Retina (tissue), 1 donor: ENCODE measurements at regions not wholly inside any gene's neighbourhood (a gene's known extent, or its start where the extent isn't known, plus 50 kb on each side); places are given as distances from the start of the nearest gene placed in this dataset.
"Not testable (repeated sequence)": the region's sequence is repeated elsewhere in the genome, so short reads cannot be mapped to it uniquely, and the experiment has no call there.

Experiments
- DNase-seq: peaks from one replicate; pipeline ENCODE4 v3.0.0-alpha.2; 2016

DNA sequence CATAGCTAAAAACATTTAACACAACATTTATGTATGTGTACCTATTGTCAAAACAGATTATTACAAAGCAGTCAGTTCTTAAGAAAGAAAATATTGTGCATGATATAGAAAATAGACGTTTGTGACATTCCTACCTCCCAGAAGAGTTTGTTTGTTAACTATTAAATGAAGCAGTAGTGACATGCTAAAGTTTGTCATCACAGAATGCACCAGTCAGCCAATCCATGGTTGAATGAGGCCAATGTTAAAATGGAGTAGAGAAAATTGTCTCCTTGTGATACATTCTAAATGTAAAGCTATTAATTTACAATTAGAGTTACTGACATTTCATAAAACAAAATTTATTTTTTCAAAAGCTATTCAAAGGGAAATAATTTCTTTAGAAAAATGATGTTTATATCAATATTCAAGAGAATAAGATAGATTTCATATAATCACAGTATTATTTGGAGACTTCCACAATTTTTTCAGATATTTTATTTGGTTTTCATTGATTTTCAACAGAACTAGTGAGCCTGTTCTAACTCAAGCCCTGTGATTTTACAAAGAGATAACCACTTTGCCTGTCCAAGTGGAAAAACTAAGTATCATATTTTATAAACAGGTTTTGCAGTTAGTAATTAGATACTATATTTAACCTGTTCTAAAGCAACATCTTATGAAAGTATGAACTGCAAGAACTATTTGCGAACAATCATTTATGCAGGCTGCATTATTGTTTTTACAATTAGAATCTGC is 176.8 kb downstream of the ISL1 start:
- DNase-seq, result no peak

DNA sequence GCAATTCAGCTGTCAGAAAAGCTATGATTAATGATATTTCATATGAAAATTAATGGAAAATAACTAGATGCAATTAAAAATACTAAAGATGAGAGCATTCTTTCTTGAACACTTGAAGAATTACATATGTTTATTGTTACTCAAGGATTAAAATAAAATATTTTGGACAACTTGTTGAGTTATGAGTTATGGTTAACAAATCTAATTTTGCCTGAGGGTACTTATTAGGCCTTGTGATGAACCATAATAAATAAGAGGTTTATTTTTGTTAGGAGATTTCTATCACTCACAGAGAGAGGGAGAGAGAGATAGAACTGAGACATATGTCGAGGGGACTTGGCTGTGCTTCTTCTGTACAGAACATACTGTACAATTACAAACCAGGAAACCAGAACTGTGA is 183.7 kb downstream of the ISL1 start:
- no peak for DNase-seq

DNA sequence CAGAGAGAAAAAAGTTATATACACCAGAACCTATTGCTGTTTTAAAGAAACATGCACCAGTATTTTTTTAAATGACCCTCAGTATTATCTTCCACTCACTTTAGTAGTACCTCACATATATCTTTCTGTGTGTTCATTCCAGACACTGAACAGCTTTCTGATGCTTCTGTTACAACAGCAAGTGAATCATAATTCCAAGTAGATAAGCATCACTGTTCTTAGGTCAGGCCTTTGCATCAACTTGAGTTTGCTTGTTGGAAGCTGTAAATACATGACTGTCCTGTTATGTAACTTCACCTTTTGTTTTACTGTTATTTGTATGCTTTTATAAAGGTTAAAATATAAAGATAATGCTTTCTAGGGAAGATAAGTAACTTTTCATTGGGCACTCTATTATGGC is 184.4 kb downstream of the ISL1 start:
- DNase-seq, result no peak

DNA sequence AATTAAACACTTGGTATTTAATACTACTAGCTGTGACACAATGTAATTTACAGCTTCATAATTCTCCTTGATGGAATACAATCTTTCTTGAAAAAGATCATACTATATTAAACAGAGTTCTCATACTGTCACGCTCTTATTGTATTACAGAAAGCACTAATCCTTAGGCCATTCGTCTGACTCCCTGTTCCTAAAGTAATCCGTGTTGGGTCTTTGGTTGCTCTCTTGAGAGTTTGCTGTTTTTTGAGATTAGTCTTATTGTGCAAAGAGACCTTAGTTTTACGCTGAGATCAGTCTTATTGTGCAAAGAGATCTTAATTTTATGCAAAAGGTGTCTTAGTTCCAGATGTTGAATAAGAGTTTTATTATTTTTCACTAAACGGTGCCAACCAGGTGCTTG is 190.6 kb downstream of the ISL1 start:
- DNase-seq, result no peak

DNA sequence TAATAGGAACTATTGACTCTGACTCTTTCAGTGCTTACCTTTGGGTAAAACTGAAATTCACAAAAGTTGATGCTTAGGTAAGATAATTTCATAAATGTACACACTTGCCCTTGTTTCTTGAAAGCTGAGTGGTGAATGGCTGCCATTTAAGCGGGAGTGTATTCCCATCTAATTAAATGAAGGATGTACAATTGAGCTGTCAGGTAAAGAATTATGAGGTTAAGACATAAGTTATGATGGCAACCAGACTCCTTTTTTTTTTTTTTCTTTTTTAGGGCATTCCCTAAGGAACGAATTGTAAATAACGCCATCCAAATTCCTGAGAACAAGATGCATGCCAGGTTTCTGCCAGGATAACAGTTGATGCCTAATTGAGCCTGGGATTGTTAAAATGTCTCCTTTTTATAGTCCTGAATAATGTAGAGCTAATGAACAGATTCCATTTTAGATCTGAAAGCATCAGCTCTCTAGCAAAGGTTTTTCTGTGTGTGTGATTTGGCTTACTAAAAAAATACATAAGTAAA is 199.7 kb downstream of the ISL1 start:
- DNase-seq, result no peak

GRCh38 chr5:51598026-51598425 is 214.8 kb downstream of the ISL1 start:
- DNase-seq, result no peak

- DNase-seq, result no peak
Measured at GRCh38 chr5:51599587-51599986, 216.3 kb downstream of the ISL1 start.

- no peak for DNase-seq
Measured at GRCh38 chr5:51604324-51604723, 221.1 kb downstream of the ISL1 start.

DNA sequence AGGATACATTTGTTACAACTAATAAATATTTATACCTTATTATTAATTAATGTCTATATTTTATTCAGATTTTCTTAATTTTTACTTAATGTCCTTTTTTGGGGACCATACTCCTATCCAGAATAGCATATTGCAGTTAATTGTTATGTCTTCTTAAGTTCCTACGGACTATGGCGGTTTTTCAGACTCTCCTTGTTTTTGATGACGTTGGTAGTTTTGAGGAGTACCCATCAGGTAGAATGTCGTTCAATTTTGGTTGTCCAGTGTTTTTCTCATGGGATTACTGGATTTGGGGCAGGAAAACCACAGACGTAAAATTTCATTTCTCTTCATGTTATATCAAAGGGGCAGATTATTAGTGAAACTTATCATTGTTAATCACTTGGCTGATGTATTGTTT is 223.7 kb downstream of the ISL1 start:
- no peak for DNase-seq

DNA sequence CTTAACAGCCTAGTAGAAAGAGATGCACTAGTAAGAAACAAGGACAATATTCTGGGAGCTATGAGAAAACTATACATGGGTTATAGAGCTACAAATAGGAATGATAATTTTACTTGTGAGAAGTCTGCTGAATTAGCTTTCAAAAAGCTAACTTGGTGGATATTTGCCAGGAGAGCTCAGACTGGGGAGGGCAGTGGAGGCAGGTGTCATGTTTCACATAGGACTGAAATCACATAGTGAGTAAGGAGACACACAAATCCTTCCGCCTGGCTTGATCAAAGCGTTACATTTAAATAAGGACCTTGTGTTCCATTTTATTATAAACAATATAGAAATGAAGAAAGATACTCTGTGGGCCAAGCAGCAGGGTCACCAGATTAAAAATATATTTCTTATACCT is 235.0 kb downstream of the ISL1 start:
- DNase-seq, result no peak

- no peak for DNase-seq
Measured at GRCh38 chr5:51621156-51621555, 237.9 kb downstream of the ISL1 start.

DNA sequence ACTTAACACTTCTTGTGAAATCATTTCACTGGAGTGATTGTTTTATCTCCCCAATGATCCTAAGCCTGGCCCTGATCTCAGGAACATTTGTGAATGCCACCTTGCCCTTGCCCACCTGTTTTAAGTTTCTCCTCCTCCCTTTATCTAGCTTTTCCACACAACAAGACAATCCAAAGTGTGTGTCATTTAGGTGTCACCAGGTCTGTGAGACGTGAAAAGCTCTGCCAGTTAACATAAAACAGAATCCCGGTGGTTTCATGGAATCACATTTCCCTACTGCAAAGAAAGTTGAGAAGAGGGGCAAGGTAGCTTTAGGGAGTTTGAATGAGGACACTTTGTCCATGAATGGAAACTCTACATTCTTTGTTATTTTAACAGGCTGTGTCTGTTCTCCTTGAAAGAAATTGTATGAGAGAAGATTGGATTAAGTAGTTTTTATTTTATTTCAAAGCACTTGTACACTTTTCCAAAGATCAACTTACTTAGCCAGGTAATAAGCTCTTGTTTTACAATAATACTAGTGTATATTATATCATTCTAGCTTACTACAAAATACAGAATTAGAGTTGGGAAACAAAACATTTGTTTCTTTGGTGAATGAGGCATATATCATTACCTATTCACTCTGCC is 239.0 kb downstream of the ISL1 start:
- no peak for DNase-seq

DNA sequence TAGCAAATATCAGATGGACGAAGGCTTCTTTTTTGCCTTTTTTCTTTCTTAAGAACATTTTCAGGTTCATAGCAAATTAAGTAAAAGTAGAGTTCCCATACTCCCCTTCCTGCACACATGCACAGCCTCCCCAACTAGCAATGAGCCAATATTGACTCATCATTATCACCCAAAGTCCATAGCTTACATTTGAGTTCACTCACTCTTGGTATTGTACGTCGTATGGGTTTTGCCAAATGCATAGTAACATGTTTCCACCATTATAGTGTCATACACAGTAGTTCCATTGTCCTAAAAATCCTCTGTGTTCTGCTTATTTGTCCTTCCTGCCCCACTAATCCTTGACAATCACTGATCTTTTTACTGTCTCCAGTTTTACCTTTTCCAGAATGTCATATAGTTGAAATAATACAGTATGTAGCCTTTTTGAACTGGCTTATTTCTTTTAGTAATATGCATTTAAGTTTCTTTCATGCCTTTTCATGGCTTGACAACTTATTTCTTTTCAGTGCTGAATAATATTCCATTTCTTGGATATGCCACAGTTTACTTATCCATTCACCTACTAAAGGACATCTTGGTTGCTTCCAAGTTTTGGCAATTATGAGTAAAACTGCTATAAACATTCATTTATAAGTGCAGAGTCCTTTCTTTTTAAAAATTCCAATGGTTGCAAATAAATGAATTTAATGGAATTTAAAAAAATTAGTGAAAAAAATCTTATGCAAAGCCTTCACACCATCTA is 242.1 kb downstream of the ISL1 start:
- DNase-seq, result no peak

DNA sequence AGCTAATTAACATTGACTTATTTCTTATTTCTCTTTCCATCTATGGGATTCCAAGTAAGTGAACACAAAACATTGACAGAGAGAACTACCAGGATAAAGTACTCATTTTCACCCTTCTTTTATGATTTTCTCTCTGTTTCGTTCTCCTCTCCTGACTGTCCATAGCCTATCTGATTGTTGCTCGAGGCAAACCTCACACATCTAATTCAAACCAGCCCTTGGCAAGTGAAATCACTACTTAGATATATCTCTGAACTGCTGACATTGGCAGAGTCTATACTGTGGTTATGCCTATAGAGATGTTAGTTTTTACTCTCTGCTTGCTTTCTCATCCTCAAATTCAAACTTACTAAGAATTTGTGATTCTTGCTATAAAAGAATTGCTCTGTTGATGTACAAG is 248.8 kb downstream of the ISL1 start:
- DNase-seq, result no peak

DNA sequence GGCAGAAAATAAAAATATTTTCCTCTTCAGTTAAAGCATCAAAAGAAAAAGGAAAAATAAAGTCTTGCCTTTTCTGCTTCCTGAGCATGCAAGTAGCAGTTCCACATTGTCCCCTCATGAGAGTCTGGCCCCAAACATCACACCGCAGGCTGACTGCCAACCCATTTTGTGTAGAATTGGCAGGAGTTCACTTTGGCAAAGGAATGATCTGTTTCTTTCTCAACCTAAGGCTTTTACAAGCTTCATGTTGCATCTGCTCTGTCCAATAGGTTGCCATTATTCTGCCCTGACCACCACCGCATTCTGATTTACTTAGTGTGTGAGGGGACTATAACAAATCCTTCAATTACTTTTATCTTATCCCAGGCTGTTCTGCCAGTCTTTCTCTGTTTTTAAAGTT is 249.5 kb downstream of the ISL1 start:
- no peak for DNase-seq

- DNase-seq, result not testable (repeated sequence)
Measured at GRCh38 chr5:51636973-51637372, 253.7 kb downstream of the ISL1 start.

DNA sequence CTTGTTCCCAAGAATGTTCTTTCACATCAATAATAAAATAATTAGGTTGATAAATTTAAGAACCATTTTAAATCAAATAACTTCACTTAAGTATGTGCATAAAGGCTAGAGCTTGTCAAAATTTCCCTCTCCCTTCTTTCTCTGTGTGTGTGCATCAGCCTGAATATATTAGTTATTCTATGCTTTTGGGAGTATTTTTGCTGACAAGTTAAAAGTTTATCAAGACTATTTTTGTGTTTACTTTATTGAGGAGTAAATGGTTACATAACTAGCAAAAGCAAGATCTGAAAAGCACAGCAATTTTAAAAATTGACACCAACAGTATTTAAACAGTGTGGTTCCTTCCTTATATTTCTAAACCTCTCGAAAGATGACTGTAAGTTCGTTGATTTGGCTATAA is 261.7 kb downstream of the ISL1 start:
- no peak for DNase-seq

DNA sequence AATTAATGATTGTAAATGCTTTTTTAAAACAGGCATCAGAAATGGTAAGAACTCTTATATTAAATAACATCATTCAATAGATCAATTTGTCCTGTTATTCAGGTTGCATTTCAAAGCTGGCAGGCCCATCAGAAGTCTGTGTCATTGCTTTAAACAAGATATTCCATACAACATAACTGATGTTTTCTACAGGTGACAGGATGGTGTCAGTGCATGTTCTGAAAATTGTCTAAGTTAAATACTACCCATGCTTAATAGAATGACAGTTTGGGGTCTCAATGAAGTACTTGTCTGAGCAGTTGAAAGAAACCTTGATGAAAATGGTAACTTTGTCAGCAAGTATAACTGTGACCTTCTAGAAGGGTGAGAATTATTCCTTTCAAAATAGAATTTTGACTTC is 263.2 kb downstream of the ISL1 start:
- no peak for DNase-seq

GRCh38 chr5:51650824-51651223 is 267.6 kb downstream of the ISL1 start:
- DNase-seq, result no peak

- DNase-seq, result no peak
Measured at GRCh38 chr5:51651476-51651875, 268.2 kb downstream of the ISL1 start.

GRCh38 chr5:51651889-51652288 is 268.6 kb downstream of the ISL1 start:
- no peak for DNase-seq

- DNase-seq, result no peak
Measured at GRCh38 chr5:51652980-51653379, 269.7 kb downstream of the ISL1 start.

DNA sequence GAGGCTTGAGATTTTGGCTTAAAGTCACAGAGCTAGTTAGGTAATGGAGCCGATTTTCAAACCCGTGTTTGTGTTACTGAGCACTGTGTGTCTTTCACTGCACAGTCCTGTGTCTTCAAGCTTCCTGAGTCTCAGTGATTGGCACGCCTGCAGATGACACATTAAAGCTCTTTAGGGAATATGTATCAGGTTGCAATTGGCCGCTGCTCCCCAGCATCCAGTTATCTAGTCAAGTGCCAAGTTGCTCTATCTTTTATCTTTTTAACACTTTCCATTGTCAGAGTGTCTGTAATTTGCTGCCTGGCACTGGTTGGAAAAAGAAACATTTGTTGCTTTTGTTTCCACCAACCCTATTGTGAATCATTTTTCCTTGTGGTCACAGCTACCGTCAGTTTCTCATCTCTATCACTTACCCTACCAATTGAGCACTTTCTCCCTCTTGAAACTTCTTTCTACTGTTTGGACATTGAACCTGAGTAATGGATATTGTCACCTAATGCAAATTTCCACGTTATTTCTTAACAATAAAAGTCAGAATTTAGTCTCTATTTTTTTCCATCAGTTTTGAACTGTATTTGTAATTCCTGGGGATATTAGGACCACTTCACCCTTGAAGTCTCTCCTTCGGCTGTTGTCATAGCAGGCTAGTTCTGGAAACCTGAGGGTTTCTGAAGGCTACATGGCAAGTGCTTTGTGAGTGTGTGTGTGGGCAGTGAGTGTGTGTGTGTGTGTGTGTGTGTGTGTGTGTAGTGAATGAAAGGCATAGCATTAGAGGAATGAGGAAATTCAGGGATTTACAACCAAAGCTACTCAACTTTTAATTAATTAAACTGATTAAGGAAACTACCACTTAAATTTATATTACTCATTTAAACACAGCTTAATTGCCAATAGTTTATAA is 274.3 kb downstream of the ISL1 start:
- DNase-seq, result no peak
